ENCODE measurements at regions not wholly inside any gene's neighbourhood (a gene's known extent, or its start where the extent isn't known, plus 50 kb on each side); places are given as distances from the start of the nearest gene placed in this dataset.

DNA sequence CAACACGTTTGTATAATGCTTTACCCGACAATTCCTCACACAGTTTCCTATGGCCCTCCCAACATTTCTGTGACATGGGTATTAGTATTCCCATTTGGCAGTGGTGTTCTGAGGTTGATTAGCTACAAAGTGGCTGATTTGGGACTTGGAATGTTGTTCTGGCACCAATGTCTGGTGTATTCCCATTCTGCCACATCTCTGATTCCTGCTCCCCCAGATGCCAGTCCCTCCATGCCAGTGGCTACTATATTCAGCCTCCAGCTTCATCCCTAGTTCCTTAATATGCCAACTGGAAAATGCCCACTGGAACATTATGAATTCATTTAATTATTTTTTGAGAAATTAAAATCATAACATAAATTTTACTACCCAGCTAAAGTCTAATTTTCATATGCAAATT is 60.6 kb upstream of the NBEA start:
- no peaks in the 10 kb centered on the region for H3K27me3 ChIP-seq (ENCODE audit: control insufficient read depth in 2 of 2, insufficient read depth in 2 of 2, low read length in 2 of 2)
- no peaks in the 10 kb centered on the region for H4K20me1 ChIP-seq (replicated peaks; ENCODE audit: control insufficient read depth, extremely low read depth, insufficient read depth, low read length)
- H3K36me3 ChIP-seq (ENCODE audit: control insufficient read depth in 2 of 2, extremely low read depth in 1 of 2, insufficient read depth in 2 of 2, low read length in 2 of 2) = no peaks in the 10 kb centered on the region
- FAIRE-seq = no peak
- CTCF ChIA-PET = no interaction called here
- H3K4me2 ChIP-seq (ENCODE audit: insufficient read depth, low read length) = no peak overlapping the region
- H3K79me2 ChIP-seq (ENCODE audit: control insufficient read depth, insufficient read depth, low read length) = no peaks in the 10 kb centered on the region
- no TSS peak for BruUV-seq (replicated peaks)
- POLR2A ChIA-PET = no interaction called here
- H3K4me1 ChIP-seq (ENCODE audit: control insufficient read depth, extremely low read depth, insufficient read depth, low read length) = peaks cover 19% of the 10 kb centered on the region
- H3K9me1 ChIP-seq (replicated peaks; ENCODE audit: control insufficient read depth, extremely low read depth, insufficient read depth, low read length) = no peaks in the 10 kb centered on the region
- no peak overlapping the region for H2AFZ ChIP-seq (ENCODE audit: low read depth, low read length)
- dilution Hi-C loops (cut with MboI; ENCODE audit: extremely low pct_ligation_motif_present, low sequenced_read_pairs) (no loop called here), intact Hi-C loops (cut with micrococcal nuclease) (no loop called here)
- H3K9me3 ChIP-seq (replicated peaks; ENCODE audit: control insufficient read depth, insufficient read depth, low read length) = no peaks in the 10 kb centered on the region
- no peak overlapping the region for H3K9ac ChIP-seq (replicated peaks; ENCODE audit: extremely low read depth, insufficient read depth, low read length)
- no peak for DNase-seq (ENCODE audit: low read depth, low spot score)
- H3K4me3 ChIP-seq (replicated peaks in 1 of 3; ENCODE audit: insufficient read depth in 1 of 3, low read depth in 1 of 3, low read length in 3 of 3) = no peak overlapping the region
- no peak overlapping the region for H3K27ac ChIP-seq (ENCODE audit: insufficient read depth, low read depth, low read length)
- no peak for TF ChIP-seq JUN (IDR thresholded peaks at IDR 0.05; ENCODE audit: borderline replicate concordance, insufficient read depth, insufficient read length, low read depth)
- no peak for TF ChIP-seq CTCF (IDR thresholded peaks at IDR 0.05; ENCODE audit: extremely low read depth in 1 of 2, insufficient read depth in 1 of 2, low read depth in 1 of 2, low read length in 2 of 2)
- TF ChIP-seq EZH2 (IDR thresholded peaks at IDR 0.05; ENCODE audit: borderline replicate concordance, low read depth, low read length, severe bottlenecking) = no peak
- no peak for TF ChIP-seq GATA2 (IDR thresholded peaks at IDR 0.05; ENCODE audit: insufficient read depth, insufficient read length, low read depth, low read length)

- ChIA-PET CTCF (interaction anchor here (2.3 kb wide), 1 partner anchor 12 kb away, joined by 7 read pairs; no protein-coding TSS in a partner anchor), POLR2A (no interaction called here)
- no peaks in the 10 kb centered on the region for H4K20me1 ChIP-seq (replicated peaks; ENCODE audit: control insufficient read depth, extremely low read depth, insufficient read depth, low read length)
- intact Hi-C loops (cut with micrococcal nuclease) = no loop called here
- H3K4me2 ChIP-seq (ENCODE audit: insufficient read depth, low read length) = no peak overlapping the region
- no peaks in the 10 kb centered on the region for H3K9me3 ChIP-seq (replicated peaks; ENCODE audit: control insufficient read depth, insufficient read depth, low read length)
- no peak overlapping the region for H2AFZ ChIP-seq (ENCODE audit: low read depth, low read length)
- no peaks in the 10 kb centered on the region for H3K9me1 ChIP-seq (replicated peaks; ENCODE audit: control insufficient read depth, extremely low read depth, insufficient read depth, low read length)
- no peak overlapping the region for H3K9ac ChIP-seq (replicated peaks; ENCODE audit: extremely low read depth, insufficient read depth, low read length)
- dilution Hi-C loops (cut with MboI; ENCODE audit: extremely low pct_ligation_motif_present, low sequenced_read_pairs) = no loop called here
- no peaks in the 10 kb centered on the region for H3K36me3 ChIP-seq (ENCODE audit: control insufficient read depth in 2 of 2, extremely low read depth in 1 of 2, insufficient read depth in 2 of 2, low read length in 2 of 2)
- FAIRE-seq (no peak), DNase-seq (ENCODE audit: low read depth, low spot score) (no peak)
- no peak overlapping the region for H3K4me3 ChIP-seq (replicated peaks in 1 of 3; ENCODE audit: insufficient read depth in 1 of 3, low read depth in 1 of 3, low read length in 3 of 3)
- H3K4me1 ChIP-seq (ENCODE audit: control insufficient read depth, extremely low read depth, insufficient read depth, low read length) = peaks cover 23% of the 10 kb centered on the region
- H3K79me2 ChIP-seq (ENCODE audit: control insufficient read depth, insufficient read depth, low read length) = no peaks in the 10 kb centered on the region
- TF ChIP-seq CTCF (IDR thresholded peaks at IDR 0.05; ENCODE audit: extremely low read depth in 1 of 2, insufficient read depth in 1 of 2, low read depth in 1 of 2, low read length in 2 of 2) (no peak), MAX (IDR thresholded peaks at IDR 0.05; ENCODE audit: insufficient read depth, insufficient read length) (no peak), EZH2 (IDR thresholded peaks at IDR 0.05; ENCODE audit: borderline replicate concordance, low read depth, low read length, severe bottlenecking) (no peak), GATA2 (IDR thresholded peaks at IDR 0.05; ENCODE audit: insufficient read depth, insufficient read length, low read depth, low read length) (no peak), MYC (IDR thresholded peaks at IDR 0.05; ENCODE audit: low read depth, low read length) (no peak), POLR2A (IDR thresholded peaks at IDR 0.05; ENCODE audit: low read depth, low read length) (no peak)
- BruUV-seq (replicated peaks) = no TSS peak
- H3K27me3 ChIP-seq (ENCODE audit: control insufficient read depth in 2 of 2, insufficient read depth in 2 of 2, low read length in 2 of 2) = no peaks in the 10 kb centered on the region
- no peak overlapping the region for H3K27ac ChIP-seq (ENCODE audit: insufficient read depth, low read depth, low read length)
Observed at GRCh38 chr13:34883396-34883795, 58.7 kb upstream of the NBEA start.
